B cell (primary cell): ENCODE measurements at regions not wholly inside any gene's neighbourhood (a gene's known extent, or its start where the extent isn't known, plus 50 kb on each side); places are given as distances from the start of the nearest gene placed in this dataset.
"Not testable (repeated sequence)": the region's sequence is repeated elsewhere in the genome, so short reads cannot be mapped to it uniquely, and the experiment has no call there.

Experiments
- CTCF ChIP-seq: fragments of 200-600 bp; IDR thresholded peaks from one replicate; pipeline ENCODE4 v1.8.0; 2022; ENCODE audit warnings: antibody characterized with exemption, mild to moderate bottlenecking
- EZH2 ChIP-seq: IDR thresholded peaks from 2 replicates; pipeline ENCODE4 v1.6.1; 2012; ENCODE audit warnings: borderline replicate concordance, low read depth, mild to moderate bottlenecking, moderate library complexity, low read length; ENCODE audit not compliant: insufficient read depth, poor library complexity, severe bottlenecking

GRCh38 chr7:16250655-16251054 is 170.7 kb downstream of the CRPPA start:
- TF ChIP-seq CTCF, EZH2: not testable (repeated sequence)
